HepG2 (cell line): ENCODE measurements at regions not wholly inside any gene's neighbourhood (a gene's known extent, or its start where the extent isn't known, plus 50 kb on each side); places are given as distances from the start of the nearest gene placed in this dataset.
A peak's percentile ranks its signal among the peaks of the same experiment; 100 is the strongest.

Source experiments
- ATF2 ChIP-seq: sonication (generic); formaldehyde crosslinking; IDR thresholded peaks from 2 replicates; pipeline ENCODE4 v1.4.0; 2020; ENCODE audit warnings: missing genetic modification reagents
- CBX2 ChIP-seq, 2 experiments: fragments of 200-600 bp in 1 of 2; sonication (generic); formaldehyde crosslinking in 1 of 2; IDR thresholded peaks; 2 replicates each; pipeline versions ENCODE4 v1.7.0 to v1.8.1; 2018 to 2022; ENCODE audit warnings: low read depth in 2 of 2, low read length in 1 of 2, mild to moderate bottlenecking in 1 of 2, missing genetic modification reagents in 1 of 2
- CBX5 ChIP-seq: sonication (generic); formaldehyde crosslinking; IDR thresholded peaks from 2 replicates; pipeline ENCODE4 v1.4.0; 2020; ENCODE audit warnings: missing genetic modification reagents, borderline replicate concordance
- HDAC1 ChIP-seq: sonication (generic); formaldehyde crosslinking; IDR thresholded peaks from 2 replicates; pipeline ENCODE4 v1.5.1; 2020; ENCODE audit warnings: mild to moderate bottlenecking, missing genetic modification reagents
- HOXA7 ChIP-seq: sonication (generic); formaldehyde crosslinking; IDR thresholded peaks from 2 replicates; pipeline ENCODE4 v1.8.1; 2022; ENCODE audit warnings: mild to moderate bottlenecking, missing genetic modification reagents, moderate library complexity
- MIXL1 ChIP-seq: IDR thresholded peaks from 2 replicates; pipeline ENCODE4 v1.6.1; 2016
- MXD3 ChIP-seq: IDR thresholded peaks from 2 replicates; pipeline ENCODE4 v1.6.1; 2016; ENCODE audit warnings: mild to moderate bottlenecking, missing biosample characterization, missing genetic modification reagents
- NCOA1 ChIP-seq: sonication (generic); formaldehyde crosslinking; IDR thresholded peaks from 2 replicates; pipeline ENCODE4 v1.9.0; 2021; ENCODE audit warnings: missing genetic modification reagents
- SETDB1 ChIP-seq: sonication (generic); formaldehyde crosslinking; IDR thresholded peaks from 2 replicates; pipeline ENCODE4 v1.5.1; 2020; ENCODE audit warnings: missing genetic modification reagents, mild to moderate bottlenecking, borderline replicate concordance
- SNRNP70 ChIP-seq: fragments of 200-400 bp; formaldehyde crosslinking; IDR thresholded peaks from 2 replicates; pipeline ENCODE4 v1.6.1; 2017; ENCODE audit warnings: mild to moderate bottlenecking, low read depth, low read length, moderate library complexity
- ZBTB49 ChIP-seq: sonication (generic); formaldehyde crosslinking; IDR thresholded peaks from 2 replicates; pipeline ENCODE4 v1.4.0; 2020; ENCODE audit warnings: missing genetic modification reagents, borderline replicate concordance
- ZFP90 ChIP-seq: sonication (generic); formaldehyde crosslinking; IDR thresholded peaks from 2 replicates; pipeline ENCODE4 v1.8.0; 2022; ENCODE audit warnings: missing genetic modification reagents, mild to moderate bottlenecking, inconsistent platforms, borderline replicate concordance
- ZHX2 ChIP-seq, 2 experiments: sonication (generic) in 1 of 2; formaldehyde crosslinking in 1 of 2; IDR thresholded peaks; 2 replicates each; pipeline versions ENCODE4 v1.6.1 to v1.9.0; 2014 to 2022; ENCODE audit warnings: antibody characterized with exemption in 1 of 2, borderline replicate concordance in 1 of 2, inconsistent platforms in 1 of 2, low read depth in 1 of 2, missing genetic modification reagents in 1 of 2
- ZNF350 ChIP-seq: sonication (generic); formaldehyde crosslinking; IDR thresholded peaks from 2 replicates; pipeline ENCODE4 v1.4.0; 2020; ENCODE audit warnings: mild to moderate bottlenecking, low read depth, missing genetic modification reagents, borderline replicate concordance
- ZNF724P ChIP-seq: sonication (generic); formaldehyde crosslinking; IDR thresholded peaks from 2 replicates; pipeline ENCODE4 v1.8.0; 2022; ENCODE audit warnings: missing genetic modification reagents, borderline replicate concordance
- TF ChIP-seq, protein P1 (sequence below): sonication (generic); formaldehyde crosslinking; IDR thresholded peaks from 2 replicates; pipeline ENCODE4 v1.4.0; 2020; ENCODE audit warnings: missing genetic modification reagents, mild to moderate bottlenecking, borderline replicate concordance

DNA sequence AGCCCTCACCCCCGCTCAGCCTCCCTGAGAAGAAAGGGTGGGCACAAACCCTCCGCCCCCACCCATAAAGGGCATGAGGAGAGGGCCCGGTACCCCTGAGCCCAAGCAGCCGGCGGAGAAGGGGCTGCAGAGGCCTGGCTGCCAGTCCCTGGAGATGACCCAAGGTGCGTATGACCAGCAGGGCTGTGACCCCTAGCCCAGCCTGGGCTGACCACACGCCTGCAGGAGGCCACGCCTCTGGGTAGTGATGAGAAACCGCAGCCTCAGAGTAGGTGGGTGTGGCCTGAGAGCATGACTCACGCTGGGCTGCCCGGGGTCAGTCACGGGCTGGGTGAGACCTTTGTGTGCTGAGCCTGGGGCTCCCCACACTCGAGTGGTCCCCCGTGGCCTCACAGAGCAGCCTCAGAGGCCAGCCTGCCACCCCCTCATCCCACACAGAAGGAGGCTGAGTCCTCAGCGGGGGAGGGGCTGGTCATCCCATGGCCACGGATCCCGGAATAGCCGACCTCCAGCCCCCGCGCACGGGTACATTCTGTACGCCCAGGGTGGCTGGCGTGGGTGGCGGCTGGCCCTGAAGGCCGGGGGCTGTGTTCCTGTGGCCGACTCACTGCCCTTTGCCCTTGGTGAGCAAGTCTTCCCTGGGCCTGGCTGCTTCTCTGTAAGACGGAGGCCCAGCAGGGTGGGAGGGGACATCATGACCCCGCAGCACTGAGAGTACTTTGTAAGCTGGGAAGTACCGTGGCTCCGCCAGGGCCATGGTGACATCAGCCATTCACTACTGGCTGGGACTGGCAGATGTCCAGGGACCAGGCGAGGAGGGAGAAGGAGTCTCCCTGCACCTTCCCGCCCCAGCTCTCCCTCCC is 110.8 kb upstream of the OTOS start (continued):
- TF ChIP-seq MXD3 (CRISPR knock-in tag) (peak; percentile 76), ZBTB49 (CRISPR knock-in tag) (no peak; the same call in 1 of the 2 replicates), ZNF724P (no peak), CBX2 (IDR thresholded peaks at IDR 0.05; ENCODE audit: low read depth, low read length) (no peak), CBX2 (CRISPR knock-in tag; IDR thresholded peaks at IDR 0.05; ENCODE audit: low read depth) (no peak), SETDB1 (CRISPR knock-in tag) (no peak), CBX5 (CRISPR knock-in tag) (peak; percentile 88), SNRNP70 (no peak), MIXL1 (CRISPR knock-in tag) (no peak), HOXA7 (CRISPR knock-in tag) (no peak), ZHX2 (IDR thresholded peaks at IDR 0.05; ENCODE audit: low read depth) (no peak; the same call in 1 of the 2 replicates), ZHX2 (CRISPR knock-in tag; IDR thresholded peaks at IDR 0.05; ENCODE audit: borderline replicate concordance) (no peak), ATF2 (peak; percentile 77), NCOA1 (CRISPR knock-in tag) (no peak), HDAC1 (CRISPR knock-in tag) (peak; percentile 94), ZFP90 (CRISPR knock-in tag) (no peak), ZNF350 (CRISPR knock-in tag) (peak; percentile 98)
- TF ChIP-seq, protein P1, sequence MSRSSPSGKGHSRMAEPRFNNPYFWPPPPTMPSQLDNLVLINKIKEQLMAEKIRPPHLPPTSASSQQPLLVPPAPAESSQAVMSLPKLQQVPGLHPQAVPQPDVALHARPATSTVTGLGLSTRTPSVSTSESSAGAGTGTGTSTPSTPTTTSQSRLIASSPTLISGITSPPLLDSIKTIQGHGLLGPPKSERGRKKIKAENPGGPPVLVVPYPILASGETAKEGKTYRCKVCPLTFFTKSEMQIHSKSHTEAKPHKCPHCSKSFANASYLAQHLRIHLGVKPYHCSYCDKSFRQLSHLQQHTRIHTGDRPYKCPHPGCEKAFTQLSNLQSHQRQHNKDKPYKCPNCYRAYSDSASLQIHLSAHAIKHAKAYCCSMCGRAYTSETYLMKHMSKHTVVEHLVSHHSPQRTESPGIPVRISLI (CRISPR knock-in tag): no peak
